Left ventricle myocardium superior (tissue), 1 donor: ENCODE measurements at regions not wholly inside any gene's neighbourhood (a gene's known extent, or its start where the extent isn't known, plus 50 kb on each side); places are given as distances from the start of the nearest gene placed in this dataset.

Experiments
- ATAC-seq: fragments of 200-7000 bp; cut with Tn5 transposase; one replicate; pipeline ENCODE4 v1.9.1; 2020; ENCODE audit warnings: mild to moderate bottlenecking, moderate library complexity
- DNase-seq: peaks from one replicate; pipeline ENCODE4 v3.0.0-alpha.2; 2020
- intact Hi-C: fragments of 100-400 bp; cut with micrococcal nuclease; formaldehyde crosslinking; loops from one replicate; pipeline ENCODE4 v1.11.0; 2022
- donor health status: DM: no; HTN: yes; CAD: no; lungs with severe emphysema.

- intact Hi-C loops: no loop called here
- DNase-seq: no peak
- ATAC-seq: peak; percentile 6
These were observed 146.3 kb upstream of the CELF2 start for GRCh38 chr10:10871352-10871751.

GRCh38 chr10:10872035-10872673 lies 145.5 kb upstream of the CELF2 start:
- ATAC-seq (peak; percentile 98), DNase-seq (no peak)
- intact Hi-C loops: no loop called here

GRCh38 chr10:10872764-10873163 lies 144.9 kb upstream of the CELF2 start:
- peak; percentile 4 for ATAC-seq
- intact Hi-C loops: no loop called here

GRCh38 chr10:10873289-10873688 lies 144.4 kb upstream of the CELF2 start:
- DNase-seq (no peak), ATAC-seq (no peak)
- intact Hi-C loops: no loop called here

More at GRCh38 chr10:10872764-10873163, 144.9 kb upstream of the CELF2 start:
- no peak for DNase-seq

- intact Hi-C loops: no loop called here
- ATAC-seq: no peak
- DNase-seq: no peak
These were observed 143.8 kb upstream of the CELF2 start for GRCh38 chr10:10873915-10874314.

GRCh38 chr10:10878963-10879362 lies 138.7 kb upstream of the CELF2 start:
- DNase-seq (no peak), ATAC-seq (no peak)
- intact Hi-C loops: no loop called here

GRCh38 chr10:10881117-10881813 lies 136.4 kb upstream of the CELF2 start:
- intact Hi-C loops: no loop called here
- no peak for ATAC-seq
- DNase-seq: no peak

- intact Hi-C loops: no loop called here
- ATAC-seq (no peak), DNase-seq (no peak)
These were observed 133.9 kb upstream of the CELF2 start for GRCh38 chr10:10883737-10884136.

- ATAC-seq (peak; percentile 79), DNase-seq (no peak)
- intact Hi-C loops: no loop called here
These were observed 130.7 kb upstream of the CELF2 start for GRCh38 chr10:10886861-10887531.

GRCh38 chr10:10891124-10892082 lies 126.3 kb upstream of the CELF2 start:
- DNase-seq (no peak), ATAC-seq (peak; percentile 44)
- intact Hi-C loops: no loop called here

- ATAC-seq (peak; percentile 76), DNase-seq (no peak)
- intact Hi-C loops: no loop called here
These were observed 125.3 kb upstream of the CELF2 start for GRCh38 chr10:10892290-10892875.

GRCh38 chr10:10897400-10897799 lies 120.3 kb upstream of the CELF2 start:
- DNase-seq (no peak), ATAC-seq (no peak)
- intact Hi-C loops: no loop called here

GRCh38 chr10:10901906-10902305 lies 115.8 kb upstream of the CELF2 start:
- DNase-seq (no peak), ATAC-seq (no peak)
- intact Hi-C loops: no loop called here

GRCh38 chr10:10902951-10903350 lies 114.7 kb upstream of the CELF2 start:
- ATAC-seq: no peak
- intact Hi-C loops: no loop called here
- DNase-seq: no peak

- ATAC-seq (no peak), DNase-seq (no peak)
- intact Hi-C loops: no loop called here
These were observed 114.1 kb upstream of the CELF2 start for GRCh38 chr10:10903620-10904019.

- intact Hi-C loops: loop anchor here (10.0 kb wide), 1 partner anchor 116 kb away; no protein-coding TSS in a partner anchor
- DNase-seq (no peak), ATAC-seq (peak; percentile 45)
These were observed 107.0 kb upstream of the CELF2 start for GRCh38 chr10:10910634-10911033.

- intact Hi-C loops: loop anchor here (10.0 kb wide), 1 partner anchor 116 kb away; no protein-coding TSS in a partner anchor
- DNase-seq: peak; percentile 43
- peak; percentile 38 for ATAC-seq
These were observed 106.6 kb upstream of the CELF2 start for GRCh38 chr10:10911035-10911434.

- intact Hi-C loops: loop anchor here (10.0 kb wide), 1 partner anchor 117 kb away; no protein-coding TSS in a partner anchor
- peak; percentile 72 for DNase-seq
- ATAC-seq: peak; percentile 80
These were observed 106.2 kb upstream of the CELF2 start for GRCh38 chr10:10911471-10911921.

- ATAC-seq (peak; percentile 84), DNase-seq (no peak)
- intact Hi-C loops: loop anchor here (10.0 kb wide), 1 partner anchor 119 kb away; no protein-coding TSS in a partner anchor
These were observed 103.5 kb upstream of the CELF2 start for GRCh38 chr10:10914144-10914543.
